ENCODE measurements at regions not wholly inside any gene's neighbourhood (a gene's known extent, or its start where the extent isn't known, plus 50 kb on each side); places are given as distances from the start of the nearest gene placed in this dataset.

GRCh38 chr15:37818152-37818677 lies 116.2 kb upstream of the TMCO5A start:
- no peak overlapping the region for H3K4me3 ChIP-seq (replicated peaks; ENCODE audit: low read depth, low read length)
- no peak for DNase-seq (ENCODE audit: extremely low read depth, low read depth)
- TF ChIP-seq, protein P1, sequence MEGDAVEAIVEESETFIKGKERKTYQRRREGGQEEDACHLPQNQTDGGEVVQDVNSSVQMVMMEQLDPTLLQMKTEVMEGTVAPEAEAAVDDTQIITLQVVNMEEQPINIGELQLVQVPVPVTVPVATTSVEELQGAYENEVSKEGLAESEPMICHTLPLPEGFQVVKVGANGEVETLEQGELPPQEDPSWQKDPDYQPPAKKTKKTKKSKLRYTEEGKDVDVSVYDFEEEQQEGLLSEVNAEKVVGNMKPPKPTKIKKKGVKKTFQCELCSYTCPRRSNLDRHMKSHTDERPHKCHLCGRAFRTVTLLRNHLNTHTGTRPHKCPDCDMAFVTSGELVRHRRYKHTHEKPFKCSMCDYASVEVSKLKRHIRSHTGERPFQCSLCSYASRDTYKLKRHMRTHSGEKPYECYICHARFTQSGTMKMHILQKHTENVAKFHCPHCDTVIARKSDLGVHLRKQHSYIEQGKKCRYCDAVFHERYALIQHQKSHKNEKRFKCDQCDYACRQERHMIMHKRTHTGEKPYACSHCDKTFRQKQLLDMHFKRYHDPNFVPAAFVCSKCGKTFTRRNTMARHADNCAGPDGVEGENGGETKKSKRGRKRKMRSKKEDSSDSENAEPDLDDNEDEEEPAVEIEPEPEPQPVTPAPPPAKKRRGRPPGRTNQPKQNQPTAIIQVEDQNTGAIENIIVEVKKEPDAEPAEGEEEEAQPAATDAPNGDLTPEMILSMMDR (IDR thresholded peaks at IDR 0.05; ENCODE audit: low read depth, low read length, missing control alignments), result no peak

DNA sequence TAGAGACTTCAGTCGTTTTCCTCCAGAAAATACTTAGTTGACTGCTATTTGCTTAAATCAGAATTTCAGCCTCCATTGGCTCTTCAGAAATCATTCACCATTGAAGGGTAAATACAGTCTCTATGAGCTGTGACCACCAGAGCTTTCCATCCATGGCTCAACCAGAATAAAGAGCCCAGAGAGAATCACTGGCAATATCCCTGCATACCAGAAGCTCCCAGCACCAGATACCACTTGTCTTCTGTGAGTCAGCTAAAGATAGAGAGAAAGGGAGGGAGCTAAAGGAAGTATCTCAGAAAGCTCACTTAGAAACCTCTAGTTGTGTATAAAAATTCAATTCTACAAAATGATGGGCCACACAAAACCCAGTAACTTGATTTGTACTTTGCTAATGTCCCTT lies 115.2 kb upstream of the TMCO5A start:
- TF ChIP-seq, protein P1 (IDR thresholded peaks at IDR 0.05; ENCODE audit: low read depth, low read length, missing control alignments), result no peak
- no peak overlapping the region for H3K4me3 ChIP-seq (replicated peaks; ENCODE audit: low read depth, low read length)
- DNase-seq (ENCODE audit: extremely low read depth, low read depth), result no peak

DNA sequence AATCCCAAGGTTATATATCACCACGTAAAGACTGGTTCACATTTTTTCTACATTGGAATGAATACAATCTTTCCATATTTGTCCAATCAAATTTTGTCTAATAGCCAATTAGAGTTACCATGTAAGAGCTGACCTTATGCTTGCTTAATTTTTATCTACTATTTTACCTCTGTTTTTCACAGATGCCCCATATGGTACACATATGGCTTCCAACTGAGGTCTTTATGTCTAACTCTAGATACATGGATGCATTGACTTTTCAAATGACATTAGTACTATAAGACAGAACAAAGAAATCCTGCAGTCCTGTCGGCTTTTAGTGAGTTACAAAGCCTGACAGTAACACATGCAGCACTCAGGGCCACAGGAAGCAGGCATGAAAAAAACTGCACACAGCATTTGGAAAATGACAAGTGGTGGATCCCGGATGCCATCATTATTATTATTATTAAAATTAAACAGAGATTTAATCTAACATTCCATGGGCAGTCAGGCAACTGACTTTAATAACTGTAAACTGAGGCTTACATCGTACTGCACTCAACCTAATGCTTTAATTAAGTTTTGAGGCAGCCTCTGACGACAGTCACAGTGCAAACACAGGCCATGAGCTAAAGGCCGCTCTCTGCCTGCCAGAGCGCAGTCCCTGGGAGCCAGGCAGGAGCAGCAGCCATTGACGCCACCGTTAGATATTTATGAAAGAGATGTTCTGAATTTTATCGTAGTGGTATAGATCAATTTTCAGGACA lies 113.9 kb upstream of the TMCO5A start:
- TF ChIP-seq, protein P1 (IDR thresholded peaks at IDR 0.05; ENCODE audit: low read depth, low read length, missing control alignments), result no peak
- DNase-seq (ENCODE audit: extremely low read depth, low read depth), result no peak
- H3K4me3 ChIP-seq (replicated peaks; ENCODE audit: low read depth, low read length), result no peak overlapping the region

DNA sequence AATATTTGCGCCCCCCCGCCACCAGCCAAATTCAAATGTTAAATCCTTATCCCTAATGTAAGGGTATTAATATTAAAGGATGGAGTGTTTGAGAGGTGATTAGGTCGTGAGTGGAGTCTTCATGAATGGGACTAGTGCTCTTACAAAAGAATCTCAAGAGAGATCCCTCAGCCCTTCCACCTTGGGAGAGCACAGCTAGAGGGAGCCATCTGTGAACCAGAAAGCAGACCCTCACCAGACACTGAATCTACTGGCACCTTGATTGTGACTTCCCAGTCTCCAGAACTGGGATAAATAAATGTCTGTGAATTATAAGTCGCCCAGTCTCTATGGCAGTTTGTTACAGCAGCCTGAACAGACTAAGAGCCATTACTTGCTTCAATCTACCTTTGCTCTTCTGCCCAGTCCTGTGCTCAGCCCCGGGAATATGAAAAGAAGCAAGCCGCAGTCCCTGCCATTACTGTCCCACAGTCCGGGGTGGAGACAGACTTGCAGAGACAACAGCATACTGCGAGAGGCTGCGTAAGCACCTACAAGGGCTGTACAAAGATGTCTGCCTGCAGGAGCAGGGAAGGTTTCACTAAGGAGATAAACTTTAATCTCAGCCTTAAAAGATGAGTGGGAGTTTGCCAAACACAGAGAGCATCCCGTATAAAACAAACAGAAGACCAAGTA lies 110.7 kb upstream of the TMCO5A start:
- H3K4me3 ChIP-seq (replicated peaks; ENCODE audit: low read depth, low read length), result no peak overlapping the region
- no peak for DNase-seq (ENCODE audit: extremely low read depth, low read depth)
- TF ChIP-seq, protein P1 (IDR thresholded peaks at IDR 0.05; ENCODE audit: low read depth, low read length, missing control alignments), result no peak

GRCh38 chr15:37824717-37825382 lies 109.6 kb upstream of the TMCO5A start:
- DNase-seq (ENCODE audit: extremely low read depth, low read depth), result peak; percentile 90
- H3K4me3 ChIP-seq (replicated peaks; ENCODE audit: low read depth, low read length), result no peak overlapping the region
- TF ChIP-seq, protein P1 (IDR thresholded peaks at IDR 0.05; ENCODE audit: low read depth, low read length, missing control alignments), result peak; percentile 24

DNA sequence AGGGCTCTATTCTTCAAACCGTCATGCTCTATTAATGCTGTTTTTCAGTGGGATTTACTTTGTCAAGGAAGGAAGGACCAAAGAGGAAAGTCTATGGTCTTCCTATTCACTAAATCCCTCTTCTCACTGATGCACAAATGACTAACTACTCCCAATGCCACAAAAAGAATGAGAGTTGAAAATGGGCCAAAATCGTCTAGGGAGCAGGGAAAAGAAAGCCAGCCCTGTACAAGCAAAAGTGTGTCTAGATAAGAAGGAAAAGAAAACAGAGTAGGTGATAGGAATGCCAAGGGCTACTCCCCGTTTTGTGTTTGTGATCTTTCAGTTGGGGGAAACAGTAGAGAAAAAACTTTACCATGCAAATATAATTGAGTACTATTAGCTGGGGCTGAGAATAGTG lies 97.2 kb upstream of the TMCO5A start:
- DNase-seq (ENCODE audit: extremely low read depth, low read depth), result no peak

More for the DNA sequence above, 97.2 kb upstream of the TMCO5A start:
- H3K4me3 ChIP-seq (replicated peaks; ENCODE audit: low read depth, low read length), result no peak overlapping the region
- TF ChIP-seq, protein P1 (IDR thresholded peaks at IDR 0.05; ENCODE audit: low read depth, low read length, missing control alignments), result no peak
